ENCODE measurements at regions not wholly inside any gene's neighbourhood (a gene's known extent, or its start where the extent isn't known, plus 50 kb on each side); places are given as distances from the start of the nearest gene placed in this dataset.

DNA sequence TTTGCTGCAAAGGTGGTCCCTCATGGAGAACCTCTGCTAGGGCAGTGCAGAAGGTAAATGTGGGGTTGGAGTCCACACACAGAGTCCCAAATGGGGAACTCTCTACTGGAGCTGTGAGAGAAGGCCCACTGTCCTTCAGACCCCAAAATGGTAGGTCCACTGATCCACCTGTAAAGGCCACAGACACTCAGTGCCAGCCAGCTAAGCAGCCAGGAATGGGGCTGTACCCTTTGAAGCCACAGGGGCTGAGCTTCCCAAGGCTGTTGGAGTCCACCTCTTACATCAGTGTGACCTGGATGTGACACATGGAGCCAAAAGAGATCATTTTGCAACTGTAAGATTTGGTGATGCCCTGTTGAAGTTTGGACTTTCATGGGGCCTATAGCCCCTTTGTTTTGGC, 252.4 kb upstream of the GULP1 start:
- Histone ChIP-seq H4K91ac (replicated peaks; ENCODE audit: insufficient read length, low read length) (no peak overlapping the region), H2AK5ac (ENCODE audit: low read depth, low read length) (no peak overlapping the region), H3K23me2 (ENCODE audit: low read depth, low read length) (peaks cover 3% of the 10 kb centered on the region; the same call in 1 of the 2 replicates), H3K4ac (replicated peaks; ENCODE audit: insufficient read length, low read depth, low read length) (no peak overlapping the region), H3K9me3 (ENCODE audit: insufficient read depth in 2 of 2, low read depth in 1 of 2, low read length in 1 of 2) (peaks cover 0 to 3% of the 10 kb centered on the region in 2 experiments; a peak in 1 of 4 replicates), H2BK20ac (ENCODE audit: low read length) (no peak overlapping the region), H3K9ac (replicated peaks in 1 of 4; ENCODE audit: extremely low read depth in 1 of 4, low read depth in 3 of 4, low read length in 3 of 4) (no peak overlapping the region), H4K20me1 (replicated peaks in 1 of 2; ENCODE audit: control insufficient read depth in 1 of 2, insufficient read depth in 2 of 2, low read length in 2 of 2) (peaks cover 0 to 2% of the 10 kb centered on the region in 2 experiments), H2BK5ac (ENCODE audit: low read depth, low read length) (no peak overlapping the region), H3K79me2 (ENCODE audit: control insufficient read depth in 1 of 2, insufficient read depth in 2 of 2, low read length in 2 of 2) (peaks cover 0 to 37% of the 10 kb centered on the region in 2 experiments; a peak in 3 of 4 replicates), H2BK15ac (ENCODE audit: low read length) (no peak overlapping the region), H3K4me2 (ENCODE audit: insufficient read depth in 1 of 2, low read depth in 2 of 2, low read length in 2 of 2) (peak overlapping the region in 1 of 2 experiments; percentile 34; a peak in 2 of 4 replicates), H3K4me1 (replicated peaks in 1 of 4; ENCODE audit: control insufficient read depth in 3 of 4, insufficient read depth in 4 of 4, low read length in 3 of 4) (peaks cover 2 to 6% (median 3%) of the 10 kb centered on the region in 4 experiments; a peak in 4 of 7 replicates), H3K56ac (replicated peaks; ENCODE audit: insufficient read length, low read depth, low read length) (no peak overlapping the region), H3K79me1 (ENCODE audit: low read depth, low read length) (no peaks in the 10 kb centered on the region), H3K36me3 (ENCODE audit: control insufficient read depth in 2 of 4, insufficient read depth in 4 of 4, low read length in 3 of 4) (peaks cover 10 to 81% (median 42%) of the 10 kb centered on the region in 4 experiments), H3K4me3 (ENCODE audit: extremely low read depth in 1 of 4, insufficient read depth in 2 of 4, low read depth in 3 of 4, low read length in 4 of 4) (no peak overlapping the region), H4K8ac (ENCODE audit: extremely low read depth, insufficient read depth, low read length) (no peak overlapping the region), H2AFZ (ENCODE audit: low read length) (no peak overlapping the region), H3K27ac (ENCODE audit: low read depth, low read length) (no peak overlapping the region), H3K27me3 (replicated peaks in 1 of 4; ENCODE audit: control insufficient read depth in 3 of 4, extremely low read depth in 1 of 4, insufficient read depth in 3 of 4, low read length in 3 of 4) (no peaks in the 10 kb centered on the region), H4K5ac (ENCODE audit: insufficient read length, low read depth, low read length) (no peak overlapping the region), H2BK12ac (ENCODE audit: low read depth, low read length) (no peak overlapping the region), H3K18ac (ENCODE audit: extremely low read depth, low read length) (no peak overlapping the region), H3K14ac (ENCODE audit: insufficient read length) (no peak overlapping the region), H2BK120ac (replicated peaks; ENCODE audit: low read depth, low read length) (no peak overlapping the region), H3K23ac (ENCODE audit: insufficient read length) (no peak overlapping the region)
- ChIA-PET POLR2A (ENCODE audit: partially characterized antibody) (interaction anchor here (0.7 to 3.9 kb wide), 5 partner anchors 8 to 53 kb away, joined by 3 to 13 read pairs (median 4); no protein-coding TSS in a partner anchor), CTCF (ENCODE audit: partially characterized antibody) (no interaction called here)
- DNase-seq (ENCODE audit: low read depth in 1 of 2, low spot score in 2 of 2) (no peak), FAIRE-seq (no peak)
- TF ChIP-seq YY1 (IDR thresholded peaks at IDR 0.05; ENCODE audit: low read depth, low read length) (no peak), POU5F1 (IDR thresholded peaks at IDR 0.05; ENCODE audit: low read depth, low read length) (no peak)
- TF ChIP-seq, protein P1, sequence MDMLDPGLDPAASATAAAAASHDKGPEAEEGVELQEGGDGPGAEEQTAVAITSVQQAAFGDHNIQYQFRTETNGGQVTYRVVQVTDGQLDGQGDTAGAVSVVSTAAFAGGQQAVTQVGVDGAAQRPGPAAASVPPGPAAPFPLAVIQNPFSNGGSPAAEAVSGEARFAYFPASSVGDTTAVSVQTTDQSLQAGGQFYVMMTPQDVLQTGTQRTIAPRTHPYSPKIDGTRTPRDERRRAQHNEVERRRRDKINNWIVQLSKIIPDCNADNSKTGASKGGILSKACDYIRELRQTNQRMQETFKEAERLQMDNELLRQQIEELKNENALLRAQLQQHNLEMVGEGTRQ (IDR thresholded peaks at IDR 0.05; ENCODE audit: low read length), result no peak

Data from H1 (cell line).